LNCAP (cell line): ENCODE measurements at regions not wholly inside any gene's neighbourhood (a gene's known extent, or its start where the extent isn't known, plus 50 kb on each side); places are given as distances from the start of the nearest gene placed in this dataset.

ENCODE experiments used
- TF ChIP-seq, protein P1 (sequence below): fragments of 450-650 bp; IDR thresholded peaks from 2 replicates; pipeline ENCODE4 v1.5.1; 2017; ENCODE audit warnings: mild to moderate bottlenecking

DNA sequence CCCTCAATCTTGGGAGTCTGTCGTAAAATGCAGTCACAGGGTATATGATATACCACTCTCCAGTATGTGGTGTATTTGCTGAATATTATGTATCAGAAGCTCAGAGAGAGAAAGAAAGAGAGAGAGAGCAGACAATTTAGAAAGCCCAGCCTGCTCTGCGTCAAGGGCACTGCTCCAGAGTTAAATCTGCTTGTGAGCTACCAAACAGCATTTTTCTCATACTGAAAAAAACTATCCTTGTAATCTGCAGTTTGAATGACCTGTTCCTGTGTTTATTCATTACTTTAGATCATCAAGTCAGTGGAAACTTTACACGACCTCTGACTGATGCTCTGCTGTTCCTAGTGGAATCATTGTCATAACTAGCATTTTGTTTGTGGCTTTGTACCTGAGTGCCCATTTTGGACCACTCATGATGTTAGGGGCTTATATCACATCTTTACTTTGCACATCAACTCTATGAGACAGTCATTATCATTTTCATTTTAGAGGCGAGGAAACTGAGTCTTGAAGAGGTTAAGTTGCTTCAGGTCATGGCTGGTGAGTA is 89.2 kb upstream of the PELI1 start:
- TF ChIP-seq, protein P1, sequence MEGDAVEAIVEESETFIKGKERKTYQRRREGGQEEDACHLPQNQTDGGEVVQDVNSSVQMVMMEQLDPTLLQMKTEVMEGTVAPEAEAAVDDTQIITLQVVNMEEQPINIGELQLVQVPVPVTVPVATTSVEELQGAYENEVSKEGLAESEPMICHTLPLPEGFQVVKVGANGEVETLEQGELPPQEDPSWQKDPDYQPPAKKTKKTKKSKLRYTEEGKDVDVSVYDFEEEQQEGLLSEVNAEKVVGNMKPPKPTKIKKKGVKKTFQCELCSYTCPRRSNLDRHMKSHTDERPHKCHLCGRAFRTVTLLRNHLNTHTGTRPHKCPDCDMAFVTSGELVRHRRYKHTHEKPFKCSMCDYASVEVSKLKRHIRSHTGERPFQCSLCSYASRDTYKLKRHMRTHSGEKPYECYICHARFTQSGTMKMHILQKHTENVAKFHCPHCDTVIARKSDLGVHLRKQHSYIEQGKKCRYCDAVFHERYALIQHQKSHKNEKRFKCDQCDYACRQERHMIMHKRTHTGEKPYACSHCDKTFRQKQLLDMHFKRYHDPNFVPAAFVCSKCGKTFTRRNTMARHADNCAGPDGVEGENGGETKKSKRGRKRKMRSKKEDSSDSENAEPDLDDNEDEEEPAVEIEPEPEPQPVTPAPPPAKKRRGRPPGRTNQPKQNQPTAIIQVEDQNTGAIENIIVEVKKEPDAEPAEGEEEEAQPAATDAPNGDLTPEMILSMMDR = no peak

DNA sequence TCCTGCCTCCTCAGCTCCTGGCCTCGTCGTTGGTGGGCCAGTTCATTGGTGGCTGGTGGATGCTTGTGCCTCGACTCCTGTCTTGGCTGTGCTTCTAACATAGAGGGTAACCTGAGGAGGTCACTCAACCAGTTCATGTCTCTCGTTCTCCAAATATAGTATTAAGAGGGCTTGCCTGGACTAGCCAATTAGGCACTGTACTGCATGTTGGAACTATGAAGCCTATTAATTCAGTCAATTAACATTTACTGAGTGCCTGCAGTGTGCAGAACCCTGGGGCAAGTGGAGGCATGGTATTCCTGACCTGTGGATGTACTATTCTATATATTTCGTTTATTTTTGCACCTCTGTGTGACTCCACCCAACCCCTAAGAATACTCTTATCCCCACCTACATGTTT is 89.9 kb upstream of the PELI1 start:
- TF ChIP-seq, protein P1 = no peak

DNA sequence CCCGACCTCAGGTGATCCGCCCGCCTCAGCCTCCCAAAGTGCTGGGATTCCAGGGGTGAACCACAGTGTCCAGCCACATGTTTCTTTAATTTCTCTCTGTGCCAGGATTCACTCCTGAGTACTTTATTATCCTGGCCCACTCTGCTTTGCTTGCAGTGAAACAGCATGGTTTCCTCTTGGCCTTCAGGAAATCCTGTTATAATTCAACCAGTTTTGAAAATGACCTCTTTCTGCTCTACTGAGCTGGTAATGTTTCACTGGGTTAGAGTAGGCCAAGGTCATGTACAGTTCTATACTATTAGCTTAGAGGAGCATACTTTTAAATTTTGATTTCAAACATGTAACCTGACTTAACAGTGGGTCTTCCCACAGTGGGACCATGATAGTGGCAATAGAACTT is 90.6 kb upstream of the PELI1 start:
- TF ChIP-seq, protein P1 = no peak

DNA sequence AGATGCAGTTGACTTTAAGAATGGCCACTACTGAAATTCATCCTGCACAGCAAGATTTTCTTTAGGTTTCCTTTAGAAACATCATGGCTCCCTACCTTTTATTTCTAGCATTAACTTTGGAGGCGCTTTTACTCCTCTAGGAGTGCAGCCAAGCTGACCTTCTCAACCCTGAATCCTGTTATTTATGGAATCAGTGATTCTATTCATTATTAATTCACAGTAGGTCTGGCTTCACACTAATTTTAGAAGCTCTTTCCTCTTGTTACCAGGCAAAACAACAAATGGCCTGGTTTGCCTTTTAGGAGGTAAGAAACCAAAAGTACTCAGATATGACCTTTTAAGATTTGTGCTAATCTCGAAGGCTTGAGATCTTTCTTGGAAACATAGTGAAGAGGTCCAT is 93.0 kb upstream of the PELI1 start:
- TF ChIP-seq, protein P1 = no peak

DNA sequence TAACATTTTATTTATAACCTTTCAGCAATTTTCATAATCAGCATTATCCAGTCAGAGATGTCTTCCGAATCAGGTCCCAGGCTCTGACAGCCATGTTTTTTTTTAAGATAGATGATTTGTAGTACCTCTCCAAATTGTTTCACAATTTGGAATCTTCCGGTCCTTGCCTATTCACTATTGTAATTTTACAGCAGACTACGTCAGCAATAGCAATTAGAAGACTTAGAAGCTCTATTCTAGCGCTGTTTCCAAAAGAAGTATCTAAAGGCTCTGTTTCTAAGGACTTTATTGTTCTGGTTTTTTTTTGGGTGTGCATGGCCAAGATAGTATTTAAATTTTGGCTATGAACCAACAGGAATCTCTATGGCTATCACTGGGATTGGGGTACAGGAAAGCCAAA is 94.6 kb upstream of the PELI1 start:
- TF ChIP-seq, protein P1 = no peak

DNA sequence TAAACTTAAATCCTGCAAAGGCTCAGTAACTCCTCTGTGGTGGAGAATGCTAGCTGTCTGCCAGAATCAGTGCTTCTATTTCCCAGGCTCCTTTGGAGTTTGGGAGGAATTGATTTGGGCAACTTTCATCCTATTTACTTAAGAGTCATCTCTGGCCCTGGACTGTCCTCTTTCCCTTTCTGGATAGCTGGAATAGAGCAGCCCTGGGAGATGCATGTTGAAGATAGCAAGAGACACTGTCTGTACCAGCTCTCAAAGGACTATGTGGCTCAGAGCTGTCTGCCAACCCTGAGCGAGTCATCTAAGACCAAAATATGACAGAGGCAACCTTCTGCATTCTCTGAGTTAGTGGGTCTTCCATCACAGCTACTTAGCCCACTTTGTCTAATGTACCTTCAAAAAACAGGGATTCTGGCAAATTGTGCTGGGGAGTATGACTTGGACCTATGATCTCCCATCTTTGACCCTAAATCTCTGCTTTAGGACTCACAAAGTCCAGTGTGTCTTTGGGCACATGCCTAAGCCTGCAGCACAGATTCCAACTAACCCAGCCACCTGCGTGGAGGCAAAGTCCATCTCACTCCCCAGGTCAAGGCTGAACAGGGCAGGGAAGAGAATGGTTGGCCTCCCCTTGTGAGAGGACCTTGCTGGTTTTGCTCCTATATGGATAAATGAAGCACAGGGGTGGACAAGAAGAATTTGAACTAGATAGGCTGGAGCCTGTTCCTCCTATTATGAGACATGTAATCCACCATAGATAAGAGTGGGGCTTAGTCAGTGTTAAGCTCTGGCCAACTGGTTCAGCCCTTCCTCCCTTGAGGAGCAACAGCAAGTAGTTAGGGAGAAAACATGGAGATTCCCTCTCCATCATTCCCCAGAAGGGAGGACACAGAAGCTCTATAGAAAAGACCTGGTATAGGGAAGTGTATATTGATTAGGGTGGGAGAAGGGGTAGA is 99.1 kb upstream of the PELI1 start:
- TF ChIP-seq, protein P1 = no peak

DNA sequence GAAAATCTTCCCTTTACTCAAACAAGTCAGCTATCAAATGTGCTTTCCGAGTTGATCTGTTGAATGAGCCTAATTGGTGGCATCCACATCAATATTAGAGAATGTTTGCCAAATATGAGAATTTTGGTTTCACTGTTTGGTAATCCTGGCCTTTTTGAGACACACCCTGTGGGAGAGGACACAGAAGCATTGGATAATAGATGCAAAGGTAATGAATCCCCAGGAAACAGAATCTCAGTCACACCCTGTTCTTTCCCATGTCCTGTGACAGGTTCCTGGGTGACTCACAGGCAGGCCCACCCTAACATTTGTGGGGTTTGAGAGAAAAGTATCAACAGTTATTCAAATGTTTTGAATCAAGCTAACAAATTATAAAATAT is 99.8 kb upstream of the PELI1 start:
- TF ChIP-seq, protein P1 = no peak
